ENCODE measurements at regions not wholly inside any gene's neighbourhood (a gene's known extent, or its start where the extent isn't known, plus 50 kb on each side); places are given as distances from the start of the nearest gene placed in this dataset.

DNA sequence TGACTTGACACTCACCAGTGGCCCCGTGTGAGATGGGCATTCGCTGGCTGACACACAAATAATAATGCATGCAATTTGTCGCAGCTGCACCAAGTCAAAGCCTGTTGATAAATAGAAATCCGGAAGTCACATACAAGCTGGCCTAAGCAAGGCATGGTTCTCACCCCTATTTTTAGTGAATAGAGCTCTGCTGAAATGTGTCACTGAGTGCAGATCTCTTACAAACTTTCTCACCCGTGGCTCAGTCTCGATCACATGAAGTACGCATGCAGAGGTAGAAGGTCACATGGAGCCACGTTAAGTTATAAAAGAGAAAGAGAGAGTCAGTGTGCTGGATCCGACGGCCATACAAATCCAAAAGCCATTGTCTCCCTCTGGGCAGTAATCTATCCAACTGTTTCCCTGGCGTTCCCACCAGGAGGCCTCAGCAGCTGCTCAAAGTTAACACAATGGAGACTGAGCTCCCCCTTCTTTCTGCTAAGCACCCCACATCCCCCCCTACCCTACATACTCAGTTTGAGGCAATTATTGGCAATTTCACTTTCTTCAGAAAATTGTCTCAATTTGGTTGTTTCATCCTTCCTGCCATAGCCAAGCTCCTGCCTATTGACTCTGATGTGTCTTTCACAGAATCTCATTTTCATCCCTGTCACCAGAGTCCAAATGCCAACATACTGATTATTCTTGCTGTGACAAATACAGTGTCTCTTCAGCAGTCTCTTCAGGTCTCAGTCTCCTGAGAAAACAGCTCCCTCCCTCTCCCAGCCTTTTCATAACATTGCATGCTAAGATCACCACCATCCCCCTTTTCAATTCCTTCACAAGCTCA, 473.3 kb upstream of the NRP1 start:
- TF ChIP-seq CTCF (IDR thresholded peaks at IDR 0.05) = no peak
- H3K9me3 ChIP-seq = no peaks in the 10 kb centered on the region
- no peak for DNase-seq

DNA sequence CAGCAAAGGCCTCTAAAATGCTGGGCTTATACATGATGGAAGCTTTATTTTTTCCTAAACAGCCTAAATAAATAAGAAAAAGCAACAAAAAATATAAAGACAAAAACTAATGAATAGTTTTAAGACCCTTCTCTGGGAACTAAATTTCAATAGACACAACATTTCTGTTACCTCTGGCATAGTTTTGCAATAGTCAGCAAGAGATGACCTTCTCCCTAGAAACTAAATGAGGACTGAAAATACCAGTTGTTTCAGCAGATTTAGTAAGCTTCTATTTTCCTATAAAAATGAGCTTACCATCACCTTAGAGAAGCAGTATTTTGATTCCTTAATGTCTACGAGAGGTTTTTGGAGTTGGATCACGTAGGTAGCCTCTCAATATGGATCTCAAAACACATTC, 471.4 kb upstream of the NRP1 start:
- Histone ChIP-seq H3K9me3 (no peaks in the 10 kb centered on the region), H3K4me3 (no peak overlapping the region), H3K27me3 (ENCODE audit: low read depth) (no peaks in the 10 kb centered on the region), H3K36me3 (no peaks in the 10 kb centered on the region), H3K27ac (no peak overlapping the region), H3K4me1 (no peaks in the 10 kb centered on the region)
- ATAC-seq (no peak), DNase-seq (no peak)
- intact Hi-C loops (cut with DNase I) = no loop called here
- no peak for TF ChIP-seq CTCF (IDR thresholded peaks at IDR 0.05)

More for the DNA sequence above, 473.3 kb upstream of the NRP1 start:
- no peak for ATAC-seq
- Histone ChIP-seq H3K27ac (no peak overlapping the region), H3K4me1 (no peaks in the 10 kb centered on the region), H3K36me3 (no peaks in the 10 kb centered on the region), H3K27me3 (ENCODE audit: low read depth) (no peaks in the 10 kb centered on the region), H3K4me3 (no peak overlapping the region)
- intact Hi-C loops (cut with DNase I) = no loop called here

DNA sequence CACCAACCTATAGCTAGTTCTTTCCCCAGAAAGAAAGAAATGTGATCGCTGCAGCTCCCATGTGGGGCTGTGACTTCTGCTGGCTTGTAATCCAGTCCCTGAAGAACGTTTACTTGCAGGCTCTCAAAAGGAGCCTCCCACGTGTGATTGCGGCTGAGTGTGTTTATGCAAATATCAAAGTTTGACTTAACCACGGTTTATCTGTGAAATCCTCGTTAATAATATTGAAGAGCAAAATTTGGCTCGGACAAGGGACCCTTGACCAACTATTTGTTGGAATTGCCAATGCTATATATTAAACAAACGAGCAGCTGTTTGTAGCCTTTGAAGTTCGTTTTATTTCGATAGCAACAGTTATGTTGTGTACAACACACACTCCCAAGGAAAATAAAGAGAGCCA, 470.1 kb upstream of the NRP1 start:
- no peak for TF ChIP-seq CTCF (IDR thresholded peaks at IDR 0.05)
- no peaks in the 10 kb centered on the region for H3K4me1 ChIP-seq
- H3K27me3 ChIP-seq (ENCODE audit: low read depth) = no peaks in the 10 kb centered on the region
- no peaks in the 10 kb centered on the region for H3K36me3 ChIP-seq
- no peak for DNase-seq
- H3K9me3 ChIP-seq = no peaks in the 10 kb centered on the region
- intact Hi-C loops (cut with DNase I) = no loop called here
- no peak overlapping the region for H3K27ac ChIP-seq
- ATAC-seq = no peak
- H3K4me3 ChIP-seq = no peak overlapping the region

GRCh38 chr10:33803248-33803647, 468.8 kb upstream of the NRP1 start:
- no peaks in the 10 kb centered on the region for H3K36me3 ChIP-seq
- H3K4me3 ChIP-seq = no peak overlapping the region
- H3K27me3 ChIP-seq (ENCODE audit: low read depth) = no peaks in the 10 kb centered on the region
- ATAC-seq = no peak
- intact Hi-C loops (cut with DNase I) = no loop called here
- H3K27ac ChIP-seq = no peak overlapping the region
- no peak for DNase-seq
- H3K4me1 ChIP-seq = no peaks in the 10 kb centered on the region
- no peak for TF ChIP-seq CTCF (IDR thresholded peaks at IDR 0.05)
- H3K9me3 ChIP-seq = no peaks in the 10 kb centered on the region

GRCh38 chr10:33802566-33802965, 468.1 kb upstream of the NRP1 start:
- Histone ChIP-seq H3K27me3 (ENCODE audit: low read depth) (no peaks in the 10 kb centered on the region), H3K9me3 (no peaks in the 10 kb centered on the region), H3K36me3 (no peaks in the 10 kb centered on the region), H3K27ac (no peak overlapping the region), H3K4me3 (no peak overlapping the region), H3K4me1 (no peaks in the 10 kb centered on the region)
- intact Hi-C loops (cut with DNase I) = no loop called here
- no peak for DNase-seq
- ATAC-seq = no peak
- no peak for TF ChIP-seq CTCF (IDR thresholded peaks at IDR 0.05)

Data from lower lobe of right lung (tissue), 2 donors.